NCI-H1048 (cell line): ENCODE measurements at regions not wholly inside any gene's neighbourhood (a gene's known extent, or its start where the extent isn't known, plus 50 kb on each side); places are given as distances from the start of the nearest gene placed in this dataset.
"Not testable (repeated sequence)": the region's sequence is repeated elsewhere in the genome, so short reads cannot be mapped to it uniquely, and the experiment has no call there.

Experiments
- DNase-seq: peaks from one replicate; lab custom pipeline; 2025; lab: John Stamatoyannopoulos, UW

DNA sequence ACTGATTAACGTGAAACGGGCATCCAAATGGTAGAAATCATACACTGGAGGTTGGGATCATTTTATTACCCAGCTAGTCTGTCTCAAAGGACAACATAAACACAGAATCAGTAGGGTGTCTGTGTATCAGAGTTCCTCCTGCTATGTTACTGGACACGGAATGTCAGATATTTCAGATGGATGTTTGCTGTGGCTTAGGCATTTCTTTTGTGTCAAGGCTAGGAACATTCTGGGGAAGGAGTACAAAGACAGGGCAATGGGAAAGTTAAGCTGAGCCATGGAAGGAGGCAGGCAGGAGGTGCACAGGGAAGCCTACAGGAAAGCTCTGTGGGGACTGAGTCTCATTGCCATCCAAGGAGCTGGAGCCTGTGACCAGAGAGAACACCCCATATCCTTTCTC, 254.6 kb downstream of the C12orf75 start:
- DNase-seq: no peak

GRCh38 chr12:105587237-105587636, 256.7 kb downstream of the C12orf75 start:
- no peak for DNase-seq

DNA sequence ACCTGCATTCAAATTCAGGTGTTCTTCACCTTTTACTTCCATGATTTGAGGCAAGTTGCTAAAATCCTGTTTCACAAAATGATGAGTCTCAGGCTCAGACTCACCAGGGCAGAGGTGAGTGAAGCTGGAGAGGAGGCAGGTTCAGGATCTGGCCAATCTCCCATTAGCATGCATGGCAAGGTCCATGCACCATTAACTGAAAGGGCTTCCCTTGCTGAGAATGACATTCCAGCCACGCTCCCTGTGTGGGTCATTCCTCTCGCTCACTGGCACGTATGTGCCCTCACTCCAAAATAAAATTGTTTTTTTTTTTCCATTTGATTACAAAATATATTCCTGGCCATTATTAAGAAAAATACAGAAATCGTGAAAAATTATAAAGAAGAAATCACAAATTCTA, 257.6 kb downstream of the C12orf75 start:
- no peak for DNase-seq

GRCh38 chr12:105590571-105590970, 260.1 kb downstream of the C12orf75 start:
- no peak for DNase-seq

GRCh38 chr12:105595440-105595839, 264.9 kb downstream of the C12orf75 start:
- DNase-seq: no peak

DNA sequence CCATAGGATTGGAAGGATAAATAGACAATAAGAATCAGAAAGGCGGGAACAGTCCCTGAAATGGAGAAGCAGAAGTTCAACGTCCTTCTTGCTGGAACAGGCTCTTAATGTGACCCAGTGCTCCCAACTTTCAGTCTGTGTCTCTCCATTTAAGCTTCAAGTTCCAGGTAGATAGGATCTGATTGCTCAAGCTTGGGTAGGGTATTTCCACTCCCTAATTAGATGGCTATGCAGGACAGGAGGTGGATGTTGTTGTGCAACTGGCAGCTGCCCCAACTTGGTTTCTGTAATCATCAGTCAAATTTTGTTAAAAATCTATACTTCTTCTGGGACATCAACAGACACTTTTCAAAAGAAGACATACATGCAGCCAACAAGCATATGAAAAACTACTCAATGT, 266.2 kb downstream of the C12orf75 start:
- no peak for DNase-seq

DNA sequence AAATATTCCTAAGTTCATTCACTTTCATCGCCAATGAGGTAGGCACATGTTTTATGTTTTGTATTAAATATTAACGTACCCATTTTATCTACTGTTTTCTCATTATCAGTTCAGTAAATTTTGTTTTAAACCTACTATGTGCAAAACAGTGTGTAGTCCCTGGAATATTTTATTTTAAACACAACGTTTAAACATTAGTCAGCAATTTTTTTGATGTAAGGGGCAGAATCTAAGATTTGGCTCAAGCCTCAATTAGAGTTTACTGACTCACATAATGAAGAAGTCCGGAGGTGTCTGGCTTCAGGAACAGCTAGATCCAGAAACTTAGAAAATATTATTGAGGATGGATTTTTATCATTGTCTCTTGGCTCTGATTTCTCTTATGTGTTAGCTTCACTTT, 267.5 kb downstream of the C12orf75 start:
- DNase-seq: no peak

DNA sequence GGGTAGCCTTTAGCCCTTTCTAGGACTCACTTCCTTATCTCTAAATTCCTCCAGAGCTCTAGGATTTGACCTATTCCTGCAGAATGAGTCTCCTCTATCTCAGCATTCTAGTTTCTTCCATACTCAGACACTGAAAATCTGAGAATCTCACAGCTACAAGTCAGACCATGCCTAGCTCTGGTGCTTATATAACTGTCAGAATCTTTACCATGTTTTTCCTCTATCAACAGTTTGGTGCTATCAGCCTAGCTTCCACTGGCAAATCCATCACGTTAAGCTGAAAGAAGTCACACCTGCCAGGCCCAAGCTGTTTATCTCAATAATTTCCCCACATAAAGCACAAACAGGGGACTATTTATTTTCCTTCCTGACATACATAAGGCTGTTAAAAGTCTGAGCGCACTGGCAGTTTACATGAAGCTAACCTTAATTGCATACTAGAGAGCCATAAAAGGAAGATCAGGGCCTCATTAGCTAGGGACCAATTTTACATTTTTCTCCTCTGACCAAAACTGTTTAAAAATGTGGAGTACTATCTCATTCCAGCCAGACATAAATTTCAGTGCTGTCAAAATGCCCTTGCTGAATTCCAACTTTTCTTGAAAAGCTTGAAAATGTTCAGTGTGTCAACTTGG, 270.5 kb downstream of the C12orf75 start:
- no peak for DNase-seq

DNA sequence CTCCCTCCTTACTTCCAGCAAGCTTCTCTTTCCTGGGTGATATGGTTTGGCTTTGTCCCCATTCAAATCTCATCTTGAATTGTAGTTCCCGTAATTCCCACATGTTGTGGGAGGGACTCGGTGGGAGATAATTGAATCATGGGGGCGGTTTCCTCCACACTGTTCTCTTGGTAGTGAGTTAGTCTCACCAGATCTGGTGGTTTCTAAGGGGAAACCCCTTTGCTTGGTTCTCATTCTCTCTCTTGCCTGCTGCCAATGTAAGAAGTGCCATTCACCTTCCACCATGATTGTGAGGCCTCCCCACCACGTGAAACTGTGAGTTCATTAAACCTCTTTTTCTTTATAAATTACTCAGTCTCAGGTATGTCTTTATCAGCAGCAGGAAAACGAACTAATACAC, 271.8 kb downstream of the C12orf75 start:
- not testable (repeated sequence) for DNase-seq

DNA sequence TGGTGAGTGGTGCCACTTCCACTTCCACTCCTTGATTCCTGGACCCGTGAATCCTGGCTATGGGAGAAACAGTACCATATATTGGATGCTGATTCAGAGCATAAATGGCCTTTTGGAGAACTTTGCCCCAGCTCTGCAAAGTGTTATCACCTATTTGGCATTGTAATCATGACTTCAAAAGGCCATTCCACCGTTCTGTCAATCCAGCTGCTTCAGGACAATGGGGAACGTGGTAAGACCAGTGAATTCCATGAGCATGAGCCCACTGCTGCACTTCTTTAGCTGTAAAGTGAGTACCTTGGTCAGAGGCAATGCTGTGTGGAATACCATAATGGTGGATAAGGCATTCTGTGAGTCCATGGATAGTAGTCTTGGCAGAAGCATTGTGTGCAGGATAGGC, 273.8 kb downstream of the C12orf75 start:
- DNase-seq: not testable (repeated sequence)

- not testable (repeated sequence) for DNase-seq
These were observed 276.1 kb downstream of the C12orf75 start for GRCh38 chr12:105606613-105607012.

- DNase-seq: not testable (repeated sequence)
These were observed 278.5 kb downstream of the C12orf75 start for GRCh38 chr12:105609001-105609400.

DNA sequence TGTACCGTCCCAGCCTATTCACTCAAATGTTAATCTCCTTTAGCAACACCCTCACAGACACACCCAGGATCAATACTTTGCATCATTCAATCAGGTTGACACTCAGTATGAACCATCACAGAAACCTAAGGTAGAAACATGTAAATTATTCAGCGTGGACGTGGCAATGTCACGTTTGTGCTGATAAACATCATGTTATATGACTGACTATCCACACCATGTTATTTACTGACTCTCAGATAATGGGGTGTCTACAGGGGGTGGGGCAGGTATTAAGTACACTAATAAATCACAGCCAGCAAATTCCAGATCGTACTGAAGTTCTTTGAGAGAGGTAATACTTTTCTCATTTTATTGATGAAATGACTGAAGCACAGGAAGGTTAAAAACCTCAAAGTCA, 280.0 kb downstream of the C12orf75 start:
- no peak for DNase-seq

GRCh38 chr12:105611340-105611739, 280.8 kb downstream of the C12orf75 start:
- DNase-seq: no peak

GRCh38 chr12:105613269-105613668, 282.8 kb downstream of the C12orf75 start:
- DNase-seq: no peak

GRCh38 chr12:105613887-105614286, 283.4 kb downstream of the C12orf75 start:
- no peak for DNase-seq

- no peak for DNase-seq
These were observed 286.6 kb downstream of the C12orf75 start for GRCh38 chr12:105616971-105617540.

GRCh38 chr12:105622220-105622619, 291.7 kb downstream of the C12orf75 start:
- no peak for DNase-seq

GRCh38 chr12:105622846-105623736, 292.6 kb downstream of the C12orf75 start:
- no peak for DNase-seq

GRCh38 chr12:105626653-105627052, 296.2 kb downstream of the C12orf75 start:
- DNase-seq: no peak

DNA sequence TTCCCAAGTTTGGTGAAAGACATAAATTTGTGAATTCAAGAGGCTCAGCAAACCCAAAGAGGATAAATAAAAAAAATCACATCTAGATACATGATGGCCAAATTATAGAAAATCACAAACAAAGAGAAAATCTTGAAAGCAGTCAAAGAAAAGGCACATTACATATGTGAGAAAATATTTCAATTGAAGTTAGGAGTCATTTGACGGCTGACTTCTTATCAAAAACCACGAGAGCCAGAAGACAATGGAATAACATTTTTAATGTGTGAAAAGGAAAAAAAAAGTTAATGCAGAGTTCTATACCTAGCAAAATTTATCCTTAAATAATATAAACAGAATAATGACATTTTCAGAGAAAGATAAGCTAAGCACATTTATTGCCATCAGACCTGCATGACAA, 307.0 kb downstream of the C12orf75 start:
- DNase-seq: no peak

GRCh38 chr12:105640761-105641160, 310.3 kb downstream of the C12orf75 start:
- no peak for DNase-seq

GRCh38 chr12:105641749-105642148, 311.3 kb downstream of the C12orf75 start:
- DNase-seq: no peak
